ENCODE measurements at regions not wholly inside any gene's neighbourhood (a gene's known extent, or its start where the extent isn't known, plus 50 kb on each side); places are given as distances from the start of the nearest gene placed in this dataset.
"Not testable (repeated sequence)": the region's sequence is repeated elsewhere in the genome, so short reads cannot be mapped to it uniquely, and the experiment has no call there.

DNA sequence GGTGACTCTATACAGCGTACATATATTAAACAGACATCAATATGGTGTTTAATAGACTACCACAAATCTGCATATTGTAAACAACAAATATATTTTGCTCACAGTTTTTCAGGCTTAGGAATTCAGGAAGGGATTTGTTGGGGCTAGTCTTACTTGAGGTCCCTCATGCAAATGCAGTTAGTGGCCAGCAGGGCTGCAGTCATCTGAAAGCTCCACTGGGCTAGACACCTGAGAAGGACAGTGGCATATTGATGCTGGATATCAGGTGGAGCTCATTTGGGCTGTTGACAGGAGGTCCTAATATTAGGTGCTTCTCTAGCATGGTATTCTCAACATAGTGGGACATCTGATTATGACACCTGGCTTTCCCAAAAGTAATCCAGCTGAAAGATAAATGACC, 493.8 kb upstream of the PABPC4L start:
- DNase-seq = peak; percentile 6

DNA sequence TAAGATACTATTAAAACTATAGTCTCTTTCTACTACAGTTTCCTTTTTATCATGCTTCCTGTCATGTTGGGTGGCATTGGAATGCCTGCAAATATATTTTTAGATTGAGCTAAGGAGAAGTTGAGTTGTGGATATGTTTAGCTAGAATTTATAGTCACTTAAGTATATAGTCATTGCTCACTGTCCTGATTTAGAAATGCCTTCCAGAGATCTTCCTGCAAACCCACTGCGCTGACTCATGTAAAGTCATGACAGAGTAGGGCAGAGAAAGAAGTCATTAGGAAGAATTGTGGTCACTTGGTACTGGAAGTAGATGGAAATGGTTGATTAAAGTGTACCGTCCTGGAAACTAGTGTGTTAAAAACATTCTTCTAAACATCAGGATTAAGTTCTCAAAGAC, 490.3 kb upstream of the PABPC4L start:
- DNase-seq = no peak

DNA sequence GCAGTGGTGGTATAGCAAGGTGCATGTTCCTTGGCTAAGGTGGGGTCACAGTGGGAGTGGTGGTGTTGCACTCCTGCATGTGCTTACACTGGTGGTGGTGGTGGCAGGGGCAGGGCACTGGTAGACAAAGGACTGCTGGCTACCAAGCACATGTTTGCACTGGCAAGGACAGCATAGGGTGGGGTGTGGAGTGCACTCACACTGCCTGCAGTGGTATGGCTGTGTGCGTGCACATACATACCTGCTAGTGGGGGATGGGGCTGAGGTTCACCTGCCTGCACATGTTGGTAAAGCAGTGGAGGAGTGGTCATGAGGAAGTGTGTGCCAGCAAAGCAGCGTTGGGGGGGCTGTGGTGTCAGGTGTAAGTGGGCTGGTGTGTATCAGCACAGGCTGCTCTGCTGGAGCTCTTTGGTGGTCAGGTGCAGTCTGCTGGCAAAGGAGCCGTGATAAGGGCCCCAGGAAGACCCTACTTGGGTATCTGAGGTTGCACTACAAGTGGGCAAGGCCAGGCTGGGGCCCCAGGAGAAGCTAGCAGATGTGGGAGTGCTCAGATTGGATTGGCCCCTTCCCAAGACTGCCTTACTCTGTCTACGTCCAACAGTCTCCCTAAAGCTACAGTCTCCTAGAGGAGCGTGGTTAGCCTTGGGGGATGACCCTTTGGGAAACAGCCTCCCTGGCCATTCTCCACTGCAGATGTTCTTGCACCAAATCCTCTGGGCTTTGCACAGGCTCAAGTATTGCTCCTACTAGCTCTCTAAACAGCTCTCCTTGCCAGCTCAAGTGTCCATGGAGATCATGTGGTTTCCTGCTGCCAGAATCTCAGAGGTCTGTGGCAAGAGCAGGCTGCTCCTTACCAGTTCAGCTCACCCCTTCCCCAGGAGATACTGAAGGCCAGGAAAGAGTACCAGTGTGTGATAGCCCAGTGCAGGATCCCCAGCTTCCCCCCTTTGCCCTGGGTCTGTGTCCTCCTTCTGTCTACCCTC, 486.3 kb upstream of the PABPC4L start:
- no peak for DNase-seq

DNA sequence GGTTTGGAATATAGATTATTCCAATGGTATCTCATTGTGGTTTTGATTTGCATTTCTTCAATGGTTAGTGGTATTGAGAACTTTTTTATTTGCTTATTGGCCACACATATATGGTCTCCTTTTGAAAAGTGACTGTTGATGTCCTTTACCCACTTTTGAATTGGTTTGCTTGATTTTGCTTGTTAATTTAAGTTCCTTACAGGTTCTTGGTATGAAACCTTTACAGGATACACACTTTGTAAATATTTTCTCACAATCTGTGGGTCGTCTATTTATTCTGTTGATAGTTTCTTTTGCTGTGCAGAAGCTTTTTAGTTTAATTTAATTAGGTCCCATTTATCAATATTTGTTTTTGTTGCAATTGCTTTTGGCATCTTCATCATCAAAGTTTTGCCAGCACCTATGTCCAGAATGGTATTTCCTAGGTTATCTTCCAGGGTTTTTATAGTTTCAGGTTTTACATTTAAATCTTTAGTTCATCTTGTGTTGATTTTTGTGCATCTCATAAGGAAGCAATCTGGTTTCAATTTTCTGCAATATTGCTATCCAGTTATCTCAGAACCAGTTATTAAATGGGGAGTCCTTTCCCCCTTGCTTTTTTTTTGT, 475.7 kb upstream of the PABPC4L start:
- DNase-seq = no peak

DNA sequence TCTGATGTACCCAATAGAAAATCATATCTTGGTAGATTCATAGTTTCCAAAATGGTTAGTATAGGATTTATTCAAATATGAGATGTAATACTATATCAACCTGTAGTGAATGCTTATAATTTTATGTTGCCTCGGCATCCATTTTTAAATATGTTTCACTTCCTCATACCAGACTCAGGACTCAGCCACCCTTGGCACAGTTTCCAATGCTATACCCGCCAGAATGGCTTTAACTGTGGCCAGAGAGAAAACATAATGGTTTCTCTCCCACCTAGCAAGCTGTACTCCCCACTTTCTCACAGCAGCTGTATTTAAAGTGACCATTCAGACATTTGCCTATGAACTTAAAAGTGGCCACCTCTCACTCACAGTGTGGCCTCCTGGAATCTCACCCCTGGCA, 466.6 kb upstream of the PABPC4L start:
- DNase-seq = no peak

DNA sequence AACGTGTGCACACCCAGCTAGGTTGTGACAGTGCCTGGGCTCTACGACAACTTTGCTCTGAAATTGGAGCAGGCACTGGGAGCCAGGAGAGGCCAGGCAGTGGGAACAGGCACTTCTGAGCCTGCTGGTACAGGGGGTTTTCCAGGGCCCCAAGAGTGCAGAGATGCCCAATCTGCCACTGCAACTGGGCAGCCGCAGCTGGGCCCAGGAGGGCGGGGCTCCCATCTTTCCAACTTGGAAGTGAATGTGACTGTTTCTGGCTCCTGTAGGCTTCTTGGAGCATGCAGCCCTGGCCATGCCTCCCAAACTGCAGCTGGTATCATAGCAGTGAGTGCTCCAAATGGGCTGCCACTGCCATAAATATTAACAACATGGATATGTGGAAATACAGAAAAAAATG, 465.1 kb upstream of the PABPC4L start:
- no peak for DNase-seq

- DNase-seq = no peak
Observed at GRCh38 chr4:134665429-134665828, 463.8 kb upstream of the PABPC4L start.

GRCh38 chr4:134663742-134664141, 462.2 kb upstream of the PABPC4L start:
- DNase-seq = no peak

GRCh38 chr4:134650461-134650860, 448.9 kb upstream of the PABPC4L start:
- DNase-seq = no peak

GRCh38 chr4:134645778-134646177, 444.2 kb upstream of the PABPC4L start:
- DNase-seq = no peak

GRCh38 chr4:134636338-134637051, 434.9 kb upstream of the PABPC4L start:
- no peak for DNase-seq

DNA sequence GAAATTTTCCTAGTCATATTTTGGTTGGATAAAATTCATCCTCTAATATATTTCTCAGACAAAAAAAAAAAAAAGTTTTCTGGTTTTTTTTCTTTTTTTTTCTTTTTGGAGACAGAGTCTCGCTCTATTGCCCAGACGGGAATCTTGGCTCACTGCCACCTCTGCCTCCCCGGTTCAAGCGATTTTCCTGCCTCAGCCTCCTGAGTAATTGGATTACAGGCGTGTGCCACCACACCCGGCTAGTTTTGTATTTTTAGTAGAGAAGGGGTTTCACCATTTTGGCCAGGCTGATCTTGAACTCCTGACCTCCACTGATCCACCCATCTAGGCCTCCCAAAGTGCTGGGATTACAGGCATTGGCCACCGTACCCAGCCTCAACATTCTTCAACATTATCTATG, 432.7 kb upstream of the PABPC4L start:
- DNase-seq = peak; percentile 10

GRCh38 chr4:134632056-134632455, 430.5 kb upstream of the PABPC4L start:
- DNase-seq = no peak

- no peak for DNase-seq
Observed at GRCh38 chr4:134628066-134628465, 426.5 kb upstream of the PABPC4L start.

DNA sequence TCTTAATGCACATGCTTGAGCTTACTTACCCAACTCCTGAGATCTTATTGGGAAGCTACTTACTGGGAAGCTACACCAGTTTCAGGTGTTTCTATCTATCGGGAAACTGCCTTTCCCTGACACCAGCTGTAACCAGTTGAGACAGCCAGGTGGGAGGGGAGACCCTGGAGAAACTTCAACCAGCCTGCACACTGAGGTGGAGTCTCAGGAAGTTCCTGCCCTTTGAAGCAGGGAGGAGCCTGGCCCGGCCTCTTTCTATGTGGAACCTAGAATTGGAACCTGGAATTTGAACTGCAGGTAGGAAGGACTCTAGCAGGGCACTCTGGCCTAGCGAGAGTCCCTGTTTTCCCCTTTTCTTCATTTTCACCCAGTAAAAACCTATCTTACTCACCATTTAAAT, 425.8 kb upstream of the PABPC4L start:
- no peak for DNase-seq

GRCh38 chr4:134624365-134624764, 422.8 kb upstream of the PABPC4L start:
- DNase-seq = no peak

DNA sequence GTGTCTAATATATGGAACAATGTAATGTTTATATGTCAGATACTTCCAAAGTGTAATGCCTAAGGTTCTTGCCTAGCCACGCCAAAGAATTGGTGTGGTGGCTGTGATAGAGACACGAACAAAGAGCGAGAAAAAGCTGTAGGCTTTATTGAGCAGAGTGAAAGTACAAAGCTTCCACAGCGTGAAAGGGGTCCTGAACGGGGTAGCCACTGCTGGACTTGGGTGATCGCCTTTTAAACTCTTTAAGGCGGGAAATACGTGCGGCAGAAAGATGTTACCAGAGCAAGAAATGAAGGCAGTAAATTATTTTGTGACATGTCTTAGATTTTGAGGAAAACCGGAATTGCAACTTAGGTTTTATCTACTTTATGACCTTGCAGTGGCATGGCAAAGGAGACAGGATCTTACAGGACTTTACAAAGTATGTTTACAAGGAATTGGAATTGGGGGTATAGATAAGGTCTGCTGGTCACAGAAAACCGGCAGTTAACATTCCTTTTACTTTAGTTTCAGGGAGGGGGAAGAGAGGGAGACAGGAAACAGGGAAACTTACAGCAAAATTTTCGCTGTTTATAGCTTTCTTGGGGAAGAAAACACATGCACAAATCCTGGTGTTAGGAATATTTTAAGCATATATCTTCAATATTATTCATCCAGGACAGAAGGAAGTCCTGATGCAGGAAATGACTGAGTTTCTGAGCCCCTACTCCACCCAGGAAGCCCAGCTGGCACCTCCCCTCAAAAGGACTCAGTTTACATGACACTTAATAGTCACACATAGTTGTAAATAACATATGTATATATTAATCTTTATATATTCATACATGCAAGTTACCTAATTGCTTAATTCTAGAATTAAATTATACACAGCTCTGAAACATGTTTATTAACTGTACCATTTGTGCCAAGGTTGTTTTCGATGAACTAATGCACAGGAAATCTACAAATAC, 421.3 kb upstream of the PABPC4L start:
- not testable (repeated sequence) for DNase-seq

GRCh38 chr4:134622199-134622598, 420.6 kb upstream of the PABPC4L start:
- DNase-seq = no peak

- not testable (repeated sequence) for DNase-seq
Observed at GRCh38 chr4:134621715-134622114, 420.1 kb upstream of the PABPC4L start.

DNA sequence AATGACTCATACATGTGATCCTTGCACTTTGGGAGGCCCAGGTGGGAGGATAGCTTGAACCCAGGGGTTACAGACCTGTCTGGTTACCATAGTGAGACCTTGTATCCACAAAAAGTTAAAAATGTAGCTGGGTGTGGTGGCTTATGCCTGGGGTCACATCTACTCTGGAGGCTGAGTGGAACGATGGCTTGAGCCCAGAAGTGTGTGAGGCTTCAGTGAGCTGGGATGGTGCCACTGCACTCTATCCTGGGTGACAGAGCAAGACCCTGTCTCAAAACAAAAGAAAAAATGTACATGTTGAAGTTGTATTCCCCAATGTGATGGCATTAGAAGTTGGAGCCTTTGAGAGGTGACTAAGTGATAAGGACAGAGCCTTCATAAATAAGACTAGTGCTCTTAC, 409.4 kb upstream of the PABPC4L start:
- DNase-seq = no peak

DNA sequence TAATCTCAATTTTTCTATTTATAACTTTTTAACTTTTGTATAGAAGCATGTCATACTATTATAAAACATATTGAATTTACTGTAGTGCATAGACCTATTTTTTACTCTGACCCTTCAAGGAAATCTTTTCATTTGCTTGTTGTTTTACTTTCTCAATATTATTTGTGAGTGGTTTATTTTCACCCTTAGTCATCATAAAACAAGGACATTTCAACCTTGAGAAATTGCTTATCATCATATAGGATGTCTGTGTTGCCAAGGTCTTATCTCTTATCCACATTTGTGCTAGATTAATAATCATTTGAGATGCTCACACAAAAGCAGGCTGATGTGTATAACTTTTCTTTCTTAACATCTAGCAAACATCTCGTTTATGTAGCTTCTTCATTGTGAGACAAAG, 408.6 kb upstream of the PABPC4L start:
- no peak for DNase-seq

DNA sequence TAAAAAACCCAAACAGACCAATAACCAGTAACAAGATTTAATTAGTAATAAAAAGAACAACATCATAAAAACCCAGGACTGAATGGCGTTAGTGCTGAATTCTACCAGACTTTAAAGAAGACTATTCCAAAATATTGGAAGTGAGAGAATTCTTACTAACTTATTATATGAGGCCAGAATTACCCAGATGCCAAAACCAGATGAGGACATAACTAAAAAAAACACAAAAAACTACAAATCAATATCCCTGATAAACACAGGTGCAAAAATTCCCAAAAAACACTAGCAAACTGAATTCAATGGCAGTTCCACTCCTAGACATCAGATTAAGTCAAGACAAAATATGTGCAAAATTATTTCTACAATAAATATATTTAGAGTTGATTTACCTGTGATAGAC, 400.1 kb upstream of the PABPC4L start:
- no peak for DNase-seq

DNA sequence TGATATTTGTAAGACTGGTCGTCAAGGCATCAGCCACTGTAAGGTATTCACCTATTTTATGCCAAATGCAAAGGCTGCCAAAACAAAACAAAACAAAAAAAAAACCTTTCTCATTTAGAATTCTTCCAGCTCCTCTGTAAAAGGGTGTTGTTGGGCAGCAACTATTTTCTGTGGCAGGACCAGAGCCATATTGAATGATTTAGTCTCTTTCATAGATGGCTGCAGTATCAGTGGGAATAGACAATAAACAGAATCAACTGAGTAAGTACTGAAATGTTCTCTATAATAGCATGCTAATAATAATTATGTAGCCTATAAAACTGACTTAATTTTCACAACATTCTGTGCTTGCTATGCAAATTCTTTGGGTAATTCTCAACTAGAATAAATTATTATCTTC, 389.7 kb upstream of the PABPC4L start:
- no peak for DNase-seq
